Neural cell (in vitro differentiated cells): ENCODE measurements at regions not wholly inside any gene's neighbourhood (a gene's known extent, or its start where the extent isn't known, plus 50 kb on each side); places are given as distances from the start of the nearest gene placed in this dataset.

ENCODE experiments used
- CTCF ChIP-seq: fragments of 450-650 bp; IDR thresholded peaks from 2 replicates; pipeline ENCODE4 v1.5.1; 2014; ENCODE audit warnings: antibody characterized with exemption, mild to moderate bottlenecking, moderate library complexity; ENCODE audit not compliant: poor library complexity, severe bottlenecking
- EP300 ChIP-seq: fragments of 450-650 bp; conservative IDR thresholded peaks from 2 replicates; pipeline ENCODE4 v1.6.1; 2014; ENCODE audit warnings: antibody characterized with exemption, mild to moderate bottlenecking, moderate library complexity; ENCODE audit not compliant: poor library complexity, severe bottlenecking
- EZH2 ChIP-seq: fragments of 200-600, 300-800 bp; shearing (Covaris generic), sonication (generic); IDR thresholded peaks from 2 replicates; pipeline ENCODE4 v1.6.1; 2014; ENCODE audit warnings: antibody characterized with exemption, low read length, borderline replicate concordance, mild to moderate bottlenecking; ENCODE audit not compliant: insufficient read depth, poor library complexity, severe bottlenecking
- POLR2AphosphoS5 ChIP-seq: IDR thresholded peaks from 2 replicates; pipeline ENCODE4 v1.6.1; 2012
- REST ChIP-seq: IDR thresholded peaks from 2 replicates; pipeline ENCODE4 v1.6.1; 2012; ENCODE audit warnings: borderline replicate concordance
- TAF1 ChIP-seq: IDR thresholded peaks from 2 replicates; pipeline ENCODE4 v1.6.1; 2012; ENCODE audit warnings: low read depth

- no peak for TF ChIP-seq EZH2
- TF ChIP-seq CTCF: no peak
- no peak for TF ChIP-seq EP300
- no peak for TF ChIP-seq REST
- no peak for TF ChIP-seq POLR2AphosphoS5
- no peak for TF ChIP-seq TAF1
These were observed 89.3 kb upstream of the LIPC start for GRCh38 chr15:58342508-58342907.
